AG04449 (cell line): ENCODE measurements at regions not wholly inside any gene's neighbourhood (a gene's known extent, or its start where the extent isn't known, plus 50 kb on each side); places are given as distances from the start of the nearest gene placed in this dataset.

Source experiments
- CTCF ChIA-PET: fragments of 350-600 bp; formaldehyde crosslinking; extraction: SDS; loops from one replicate; lab custom pipeline; 2021; ENCODE audit warnings: antibody characterized with exemption; lab: Yijun Ruan, JAX
- POLR2A ChIA-PET: fragments of 400-600, 350-600 bp; formaldehyde crosslinking; extraction: SDS; loops from one replicate; lab custom pipeline; 2020; ENCODE audit warnings: antibody characterized with exemption, inconsistent platforms; lab: Yijun Ruan, JAX
- DNase-seq: peaks from one replicate; pipeline ENCODE4 v3.0.0-alpha.2; 2010; ENCODE audit warnings: low read depth, low spot score
- H3K4me3 ChIP-seq: 2 replicates; pipeline ENCODE4 v1.5.1; 2011; ENCODE audit warnings: low read depth, mild to moderate bottlenecking, control low read depth, low read length
- CTCF ChIP-seq: IDR thresholded peaks from one replicate; pipeline ENCODE4 v1.5.1; 2011; ENCODE audit warnings: mild to moderate bottlenecking, moderate library complexity, low read length, control low read depth, inconsistent platforms; ENCODE audit not compliant: insufficient read depth; ENCODE audit errors: missing control alignments

GRCh38 chr6:29999416-29999815 is 57.1 kb downstream of the HLA-A start:
- CTCF ChIA-PET = no interaction called here
- POLR2A ChIA-PET = no interaction called here
- no peak for TF ChIP-seq CTCF

GRCh38 chr6:30000156-30000791 is 57.9 kb downstream of the HLA-A start:
- no peak overlapping the region for H3K4me3 ChIP-seq
- TF ChIP-seq CTCF = no peak
- DNase-seq = no peak
- POLR2A ChIA-PET = no interaction called here
- CTCF ChIA-PET = no interaction called here

More at GRCh38 chr6:29999416-29999815, 57.1 kb downstream of the HLA-A start:
- no peak overlapping the region for H3K4me3 ChIP-seq
- no peak for DNase-seq

- TF ChIP-seq CTCF = no peak
- no peak overlapping the region for H3K4me3 ChIP-seq
- CTCF ChIA-PET = no interaction called here
- POLR2A ChIA-PET = no interaction called here
- DNase-seq = peak; percentile 7
Measured at GRCh38 chr6:30002871-30003270, 58.2 kb upstream of the POLR1H start.

- POLR2A ChIA-PET = no interaction called here
- no peak overlapping the region for H3K4me3 ChIP-seq
- no peak for TF ChIP-seq CTCF
- DNase-seq = no peak
- CTCF ChIA-PET = interaction anchor here (1.0 kb wide), 1 partner anchor 11 kb away, joined by 3 read pairs; no protein-coding TSS in a partner anchor
Measured at GRCh38 chr6:30005482-30005881, 55.6 kb upstream of the POLR1H start.

GRCh38 chr6:30006170-30007131 is 54.6 kb upstream of the POLR1H start:
- no peak for DNase-seq
- ChIA-PET POLR2A (no interaction called here), CTCF (interaction anchor here (1.0 kb wide), 1 partner anchor 10 kb away, joined by 3 read pairs; no protein-coding TSS in a partner anchor)
- no peak for TF ChIP-seq CTCF
- peak overlapping the region; percentile 32 for H3K4me3 ChIP-seq
